Hematopoietic multipotent progenitor cell treated with erythropoietin and hydrocortisone succinate and interleukin-3 and kit ligand, for 15 days (in vitro differentiated cells): ENCODE measurements at regions not wholly inside any gene's neighbourhood (a gene's known extent, or its start where the extent isn't known, plus 50 kb on each side); places are given as distances from the start of the nearest gene placed in this dataset.
"Not testable (repeated sequence)": the region's sequence is repeated elsewhere in the genome, so short reads cannot be mapped to it uniquely, and the experiment has no call there.

Source experiments
- DNase-seq: peaks from one replicate; pipeline ENCODE4 v3.0.0-alpha.2; 2015; ENCODE audit warnings: low spot score

DNA sequence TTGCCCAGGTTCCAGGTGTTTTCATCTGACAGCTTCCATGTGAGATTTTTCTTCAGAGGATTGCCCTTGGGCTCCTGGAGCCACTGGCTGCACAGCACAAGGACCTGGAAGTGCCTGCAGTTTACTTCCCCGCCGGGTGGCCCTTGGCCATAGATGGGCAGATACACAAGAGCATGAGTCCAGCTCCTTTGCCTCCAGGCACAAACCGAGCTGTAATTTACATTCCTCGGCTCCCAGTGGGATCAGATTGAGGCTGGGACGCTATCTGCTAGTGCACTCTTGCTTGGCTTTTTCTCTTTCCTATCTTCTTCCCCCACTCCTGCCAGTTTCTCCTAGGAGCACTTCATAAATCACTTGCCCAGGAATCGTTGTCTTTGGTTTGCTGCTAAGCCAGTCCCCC is 85.4 kb upstream of the RALY start:
- DNase-seq, result no peak

DNA sequence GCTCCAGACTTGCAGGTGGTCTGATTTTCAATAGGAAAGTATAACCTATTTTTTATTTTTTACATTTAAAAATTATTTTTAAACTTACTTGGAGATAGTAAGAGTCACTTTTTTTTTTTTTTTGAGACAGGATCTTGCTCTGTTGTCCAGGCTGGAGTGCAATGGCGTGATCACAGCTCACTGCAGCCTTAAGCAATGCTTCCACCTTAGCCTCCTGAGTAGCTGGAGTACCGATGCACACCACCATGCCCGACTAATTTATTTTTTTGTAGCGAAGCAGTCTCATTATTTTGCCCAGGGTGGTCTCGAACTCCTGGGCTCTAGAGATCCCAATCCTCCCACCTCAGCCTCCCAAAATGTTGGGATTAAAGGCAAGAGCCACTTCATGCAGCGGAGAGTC is 84.8 kb upstream of the RALY start:
- DNase-seq, result no peak

DNA sequence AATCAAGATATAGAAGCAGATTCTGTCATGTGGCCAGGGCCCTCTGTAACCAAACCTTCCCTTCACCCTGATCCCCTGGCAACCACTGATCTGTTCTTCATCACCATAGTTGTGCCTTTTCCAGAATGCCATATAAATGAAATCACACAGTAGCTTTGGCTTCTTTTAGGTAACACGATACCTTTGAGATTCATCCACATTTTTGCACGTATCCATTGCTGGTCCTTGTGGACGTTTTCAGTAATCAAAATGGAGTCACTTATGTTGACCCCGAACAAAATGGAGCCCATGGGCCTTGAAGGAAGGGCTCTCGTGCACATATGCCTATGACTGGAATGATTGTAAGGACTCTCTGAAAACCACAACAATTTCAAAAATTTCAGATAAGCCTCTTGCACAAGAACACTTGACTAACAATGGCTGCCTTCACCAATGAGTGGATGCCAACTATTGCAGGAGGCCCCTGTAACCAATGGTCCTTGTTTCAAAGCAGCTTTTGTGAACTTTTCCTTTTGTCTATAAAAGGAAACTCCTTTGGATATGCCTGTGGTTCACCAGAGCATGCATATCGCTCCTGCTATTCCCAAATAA is 84.3 kb upstream of the RALY start:
- no peak for DNase-seq

DNA sequence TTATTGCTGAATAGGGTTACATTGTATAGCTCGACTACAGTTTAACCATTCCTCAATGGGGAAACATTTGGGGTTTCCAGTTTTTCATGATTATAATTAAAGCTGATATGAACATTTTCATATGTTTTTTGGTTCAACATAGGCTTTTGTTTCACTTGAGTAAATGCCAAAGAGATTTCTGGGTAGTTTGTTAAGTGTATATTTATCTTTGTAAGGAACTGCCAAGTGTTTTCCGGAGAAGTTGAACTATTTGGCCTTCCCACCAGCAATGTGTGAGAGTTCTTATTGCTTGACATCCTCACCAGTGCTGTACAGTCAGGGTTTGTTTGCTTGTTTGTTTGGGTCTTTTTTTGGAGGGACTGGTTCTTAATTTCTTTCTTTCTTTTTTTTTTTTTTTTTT is 83.7 kb upstream of the RALY start:
- no peak for DNase-seq

DNA sequence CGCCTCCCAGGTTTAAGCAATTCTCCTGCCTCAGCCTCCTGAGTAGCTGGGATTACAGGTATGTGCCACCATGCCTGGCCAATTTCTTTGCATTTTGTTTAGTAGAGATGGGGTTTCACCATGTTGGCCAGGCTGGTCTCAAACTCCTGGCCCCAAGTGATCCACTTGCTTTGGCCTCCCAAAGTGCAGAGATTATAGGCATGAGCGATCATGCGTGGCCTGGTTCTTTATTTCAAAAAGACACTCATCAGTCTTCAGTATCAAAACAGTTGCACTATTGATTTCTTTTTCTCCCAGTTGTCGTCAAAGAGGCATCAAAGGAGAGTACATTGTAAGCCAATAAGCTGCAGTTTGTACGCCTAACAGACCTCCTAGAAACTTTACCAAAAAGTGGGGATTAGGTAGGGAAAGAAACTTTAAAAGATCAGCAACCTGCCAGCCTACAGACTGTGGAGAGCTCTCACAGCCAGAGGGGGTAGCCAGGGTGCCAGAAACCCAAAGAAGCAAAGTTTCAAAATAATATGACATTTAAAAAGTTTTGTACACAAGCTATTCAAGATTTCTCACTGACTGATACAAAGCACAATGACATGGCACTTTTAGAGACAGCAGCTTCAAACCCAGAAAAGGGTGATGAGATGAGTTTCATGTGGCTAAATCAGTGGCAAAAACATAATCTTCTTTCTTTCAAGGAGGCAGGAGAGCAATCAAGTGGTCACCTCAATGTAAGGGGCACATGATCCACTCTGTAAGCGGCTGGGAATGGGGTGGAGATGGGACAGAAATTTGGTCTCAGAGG is 83.0 kb upstream of the RALY start:
- no peak for DNase-seq

DNA sequence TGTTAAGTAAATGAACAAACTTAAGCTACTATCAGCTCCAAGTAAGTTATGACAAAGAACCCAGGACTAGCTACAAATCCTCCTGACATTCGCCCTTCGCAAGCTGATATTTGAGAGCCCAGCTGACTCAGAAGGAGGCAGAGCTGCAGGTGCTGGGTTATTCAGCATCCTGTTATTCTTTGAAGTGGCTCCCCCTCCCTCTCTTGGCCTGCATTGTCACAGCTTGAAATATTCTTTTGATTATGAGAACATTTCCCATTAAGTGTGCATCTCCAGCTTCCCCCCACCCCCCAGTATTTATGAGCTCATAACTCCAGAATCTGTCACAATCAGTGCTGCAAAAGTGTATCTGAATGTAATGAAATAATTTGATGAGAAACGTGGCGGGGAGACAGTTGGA is 78.8 kb upstream of the RALY start:
- no peak for DNase-seq

DNA sequence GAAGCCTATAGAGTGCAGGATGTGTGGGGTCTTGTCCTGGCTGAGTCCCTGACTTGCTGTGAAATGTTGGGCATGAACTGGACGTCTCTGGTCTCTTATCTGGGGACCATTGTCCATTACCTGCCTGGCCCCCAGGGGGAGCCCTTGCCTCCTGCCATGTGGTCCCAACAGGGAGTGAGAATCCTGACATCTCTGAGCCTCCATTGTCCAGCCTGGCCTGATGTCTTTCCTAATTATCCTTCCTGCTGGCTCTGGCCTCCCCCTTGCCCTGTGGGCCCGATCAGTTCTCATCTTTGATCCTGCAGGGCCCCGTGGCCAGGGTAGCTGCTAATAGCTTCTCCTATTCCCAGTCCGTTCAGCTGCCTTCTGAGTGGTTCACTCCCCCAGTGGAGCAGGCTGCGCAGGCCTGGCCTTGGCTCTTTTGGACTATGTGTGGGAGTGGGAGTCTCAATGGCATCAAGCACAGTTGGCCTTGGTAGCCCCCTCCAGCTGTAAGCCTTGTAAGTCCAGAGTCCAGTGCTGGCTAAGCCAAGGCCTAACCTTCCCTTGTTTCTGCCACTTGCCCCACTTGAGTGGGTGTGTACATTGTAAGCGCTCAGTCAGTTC is 77.9 kb upstream of the RALY start:
- peak; percentile 64 for DNase-seq

DNA sequence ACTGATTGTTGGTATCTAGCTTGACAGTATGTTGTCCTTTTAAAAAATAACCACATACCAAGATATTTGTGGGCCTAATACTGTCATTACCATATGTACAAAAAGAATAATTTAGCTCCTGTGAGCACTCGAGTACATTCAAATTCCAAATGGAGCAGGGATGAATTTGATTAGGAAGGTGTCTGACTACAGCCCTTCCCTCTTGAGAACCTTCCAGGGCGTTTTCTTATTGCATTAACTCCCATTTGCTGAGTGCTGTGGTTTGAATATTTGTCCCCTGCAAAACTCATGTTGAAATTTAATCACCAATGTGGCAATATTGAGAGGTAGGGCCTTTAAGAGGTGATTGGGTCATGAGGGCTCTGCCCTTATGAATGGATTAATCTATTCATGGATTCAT is 76.9 kb upstream of the RALY start:
- no peak for DNase-seq

DNA sequence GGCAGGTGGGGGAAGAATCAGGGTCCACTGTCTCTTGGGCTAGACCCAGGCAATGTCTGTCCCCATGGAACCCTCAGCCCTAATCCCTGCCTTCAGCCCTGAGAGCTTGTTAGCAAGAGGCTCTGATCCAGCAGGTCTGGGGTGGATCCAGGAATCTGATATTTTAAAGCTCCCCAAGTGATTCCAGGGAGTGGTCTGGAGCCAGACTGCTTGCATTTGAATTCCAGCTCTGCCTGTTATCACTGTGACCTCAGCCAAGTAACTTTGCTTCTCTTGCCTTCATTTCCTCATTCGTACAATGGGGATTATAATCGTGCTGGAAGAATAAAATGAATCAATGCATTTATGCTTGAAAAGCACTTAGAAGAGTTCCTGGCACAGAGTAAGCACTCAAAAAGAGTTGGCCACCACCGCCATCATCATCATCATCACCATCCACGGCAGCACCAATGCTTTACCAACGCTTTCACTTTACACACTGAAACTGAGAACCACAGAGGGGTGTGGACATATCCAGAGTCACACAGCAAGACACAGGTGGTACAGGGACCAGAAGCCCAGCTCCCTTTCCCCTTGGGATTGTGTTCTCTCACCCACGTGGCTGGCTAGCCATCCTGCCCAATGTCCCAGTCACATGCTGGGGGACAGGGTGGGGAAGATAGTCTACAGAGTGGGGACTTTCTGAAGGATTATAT is 75.7 kb upstream of the RALY start:
- no peak for DNase-seq

DNA sequence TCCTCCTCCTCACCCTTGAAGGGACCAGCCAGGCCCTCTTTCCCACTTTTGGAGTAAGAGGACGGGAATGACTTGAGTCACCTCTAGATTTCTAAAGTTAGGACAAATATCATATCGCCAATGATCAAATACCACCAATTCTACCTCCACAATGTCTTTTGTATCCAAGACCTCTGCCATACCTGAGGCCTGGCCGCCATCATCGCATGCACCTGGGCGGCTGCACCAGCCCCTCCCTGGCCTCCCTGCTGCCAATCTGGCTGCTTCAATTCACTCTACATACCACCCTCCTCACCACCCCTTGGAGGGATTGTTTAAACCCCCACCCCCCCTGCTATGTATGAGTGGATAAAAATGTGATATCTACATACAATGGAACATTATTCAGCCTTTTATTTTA is 75.0 kb upstream of the RALY start:
- no peak for DNase-seq

DNA sequence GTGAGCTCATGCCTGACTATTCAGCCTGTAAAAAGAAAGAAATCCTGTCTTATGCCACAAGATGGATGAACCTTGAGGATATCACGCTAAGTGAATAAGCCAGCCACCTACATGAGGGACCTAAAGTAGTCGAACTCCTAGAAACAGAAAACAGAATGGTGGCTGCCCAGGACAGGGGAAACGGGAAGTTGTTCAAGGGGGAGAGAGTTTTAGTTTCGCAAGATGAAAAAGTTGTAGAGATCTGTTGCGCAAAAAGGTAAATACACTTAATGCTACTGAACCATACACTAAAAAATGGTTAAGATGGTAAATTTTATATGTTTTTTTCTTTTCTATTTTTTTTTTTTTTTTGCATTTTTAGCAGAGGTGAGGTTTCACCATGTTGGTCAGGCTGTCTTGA is 74.1 kb upstream of the RALY start:
- no peak for DNase-seq

DNA sequence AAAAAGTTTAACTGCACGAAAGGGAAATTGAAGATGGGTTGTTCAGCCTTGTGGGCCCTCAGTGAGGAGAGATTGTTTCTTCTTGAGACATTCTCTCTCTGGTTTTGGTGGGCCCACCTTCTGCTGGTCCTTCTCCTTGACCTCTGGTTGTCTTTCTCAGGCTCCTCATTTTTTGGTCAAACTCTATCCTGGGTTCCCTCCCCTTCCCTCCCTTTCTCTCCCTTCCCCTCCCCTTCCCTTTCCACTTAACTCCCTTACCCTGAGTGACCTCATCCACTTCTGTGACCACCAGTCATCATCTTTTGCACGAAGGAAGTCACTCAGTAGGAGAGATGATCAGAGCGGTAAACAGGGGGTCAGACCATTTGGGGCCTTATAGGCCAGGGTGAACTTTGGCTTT is 71.5 kb upstream of the RALY start:
- DNase-seq, result no peak

DNA sequence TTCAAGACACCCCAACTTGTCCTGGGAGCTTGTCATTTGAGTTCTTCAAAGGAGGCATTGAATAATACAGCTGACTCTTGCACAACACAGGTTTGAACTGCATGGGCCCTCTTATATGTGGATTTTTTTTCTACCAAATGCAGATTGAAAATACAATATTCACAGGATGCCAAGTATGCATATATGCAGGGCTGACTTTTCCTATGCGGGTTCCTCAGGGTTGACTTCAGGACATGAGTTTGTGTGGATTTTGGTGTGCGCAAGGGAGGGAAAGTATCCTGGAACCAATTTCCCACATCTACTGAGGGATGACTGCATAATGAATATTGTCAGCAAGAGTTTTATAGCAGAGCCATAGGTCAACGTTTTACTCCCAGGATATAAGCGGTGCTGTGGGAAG is 70.0 kb upstream of the RALY start:
- no peak for DNase-seq

DNA sequence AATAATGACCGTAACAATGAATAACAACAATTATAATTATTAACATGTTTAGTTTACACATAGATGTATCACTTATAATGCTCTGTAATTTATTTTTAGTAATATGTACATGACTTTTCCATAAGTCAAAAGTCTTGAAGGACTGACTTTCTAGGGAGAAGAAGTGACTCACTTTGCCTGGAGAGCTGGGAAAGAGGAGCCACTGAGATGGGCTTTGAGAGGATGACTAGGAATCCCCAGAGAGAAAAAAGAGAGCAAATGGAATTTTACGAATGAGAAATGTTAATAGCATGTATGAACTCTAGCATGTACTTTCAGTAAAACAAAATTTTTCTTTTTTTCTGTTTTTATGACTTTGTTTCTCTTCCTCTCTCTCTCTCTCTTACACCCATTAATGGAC is 67.8 kb upstream of the RALY start:
- DNase-seq, result no peak

DNA sequence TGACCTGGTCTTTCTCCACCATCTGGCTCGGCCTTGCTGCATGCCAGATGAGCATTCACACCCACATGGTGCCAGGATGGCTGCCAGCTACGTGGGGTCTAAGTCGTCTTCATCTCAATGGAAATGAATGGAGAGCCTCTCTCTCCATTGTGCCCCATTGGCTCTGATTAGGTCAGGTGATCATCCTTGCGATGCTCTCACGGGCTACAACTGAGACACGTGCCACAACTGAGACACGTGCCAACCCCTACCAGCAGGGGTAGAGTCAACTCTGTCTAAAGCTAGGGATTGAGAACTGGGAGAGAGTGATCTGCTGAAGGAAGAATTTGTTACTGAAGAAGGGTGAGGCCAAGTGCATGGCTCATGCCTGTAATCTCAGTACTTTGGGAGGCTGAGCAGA is 67.3 kb upstream of the RALY start:
- DNase-seq, result no peak

DNA sequence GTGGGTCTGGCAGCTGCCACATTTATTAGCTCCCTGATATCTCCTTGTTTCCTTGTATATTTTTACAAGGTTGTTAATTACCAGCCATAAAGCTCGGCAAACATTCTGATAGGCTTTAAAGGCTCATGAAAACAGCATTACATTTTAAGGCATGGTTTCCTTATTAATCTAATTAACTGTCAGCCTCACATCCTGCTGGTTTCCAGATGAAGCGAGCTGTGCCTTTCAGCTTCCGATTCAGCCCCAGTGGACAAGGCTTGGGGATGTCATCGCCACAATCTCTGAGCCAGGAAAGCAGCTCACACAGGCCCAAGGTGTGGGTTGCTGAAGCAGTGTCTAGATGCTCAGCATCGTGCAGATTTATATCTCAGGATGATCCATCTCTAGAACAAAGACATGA is 66.0 kb upstream of the RALY start:
- no peak for DNase-seq

DNA sequence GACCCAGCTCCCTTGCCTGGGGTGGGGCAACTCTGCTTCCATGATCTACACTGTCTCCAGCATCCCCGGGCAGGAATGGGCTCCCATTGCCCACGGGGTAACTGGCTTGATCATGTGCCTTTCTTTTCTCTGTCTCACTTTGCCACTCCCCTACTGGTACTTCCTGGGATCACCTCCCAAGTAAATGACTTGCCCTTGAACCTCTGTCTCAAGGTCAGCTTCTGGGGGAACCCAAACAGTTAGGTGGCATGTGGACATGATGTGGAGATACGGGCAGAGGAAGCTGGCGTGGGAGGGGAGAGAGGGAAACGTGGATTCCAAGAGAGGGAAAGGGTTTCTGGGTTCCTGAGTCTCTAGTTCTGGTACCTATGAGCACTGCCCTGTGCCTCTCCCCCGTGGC is 63.8 kb upstream of the RALY start:
- DNase-seq, result no peak

DNA sequence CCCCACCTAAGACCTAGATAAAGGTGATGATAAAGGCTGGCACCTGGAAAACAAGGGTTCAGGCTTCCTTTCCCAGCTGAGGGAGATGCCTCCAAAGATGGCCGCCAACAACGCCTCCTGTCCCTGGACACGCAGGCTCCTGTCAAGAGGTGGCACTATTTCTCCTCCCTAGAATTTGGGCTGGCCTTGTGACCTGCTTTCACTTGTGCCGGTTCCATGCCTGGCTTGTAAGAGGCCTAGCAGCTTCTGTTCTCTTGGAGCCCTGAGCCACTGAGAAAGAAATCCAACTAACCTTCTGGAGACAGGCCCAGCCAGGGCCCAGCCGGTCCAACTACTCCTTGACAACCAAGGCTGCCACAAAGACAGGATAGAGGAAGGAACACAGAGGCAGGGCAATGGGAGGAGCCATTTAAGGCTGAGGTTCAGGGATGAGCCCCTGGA is 60.2 kb upstream of the RALY start:
- peak; percentile 69 for DNase-seq

DNA sequence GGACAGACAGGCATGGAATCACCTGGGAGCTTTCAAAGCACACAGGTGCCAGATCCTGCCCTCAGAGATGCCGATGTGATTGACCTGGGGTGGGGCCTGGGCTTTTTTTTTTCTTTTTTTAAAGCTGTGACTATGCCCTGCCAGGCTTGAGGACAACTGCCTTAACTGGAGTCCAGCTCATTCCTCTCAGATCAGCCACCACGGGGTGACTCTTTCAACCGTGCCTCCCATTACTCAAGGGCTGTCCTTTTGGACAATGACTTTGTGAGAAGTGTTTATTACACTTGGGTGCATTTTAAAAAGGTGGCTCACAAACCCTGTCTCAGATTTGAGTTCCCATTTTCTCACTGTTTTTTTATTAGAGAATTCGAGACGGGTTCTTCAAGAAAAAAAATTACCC is 57.1 kb upstream of the RALY start:
- no peak for DNase-seq

DNA sequence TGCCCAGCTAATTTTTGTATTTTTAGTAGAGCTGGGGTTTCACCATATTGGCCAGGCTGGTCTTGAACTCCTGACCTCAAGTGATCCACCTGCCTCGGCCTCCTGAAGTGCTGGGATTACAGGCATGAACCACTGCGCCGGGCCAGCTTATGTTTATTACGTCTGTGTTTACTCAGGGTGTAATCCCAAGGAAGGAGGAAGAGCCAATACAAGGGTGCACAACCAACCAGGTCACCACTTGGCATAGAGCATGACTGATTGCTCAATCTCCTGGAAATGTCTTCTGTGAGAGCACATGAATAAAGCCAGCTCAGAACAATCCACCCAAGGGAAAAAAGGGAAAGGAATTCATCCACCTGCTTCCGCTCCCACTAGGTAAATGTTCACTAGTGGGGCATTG is 54.7 kb upstream of the RALY start:
- not testable (repeated sequence) for DNase-seq

DNA sequence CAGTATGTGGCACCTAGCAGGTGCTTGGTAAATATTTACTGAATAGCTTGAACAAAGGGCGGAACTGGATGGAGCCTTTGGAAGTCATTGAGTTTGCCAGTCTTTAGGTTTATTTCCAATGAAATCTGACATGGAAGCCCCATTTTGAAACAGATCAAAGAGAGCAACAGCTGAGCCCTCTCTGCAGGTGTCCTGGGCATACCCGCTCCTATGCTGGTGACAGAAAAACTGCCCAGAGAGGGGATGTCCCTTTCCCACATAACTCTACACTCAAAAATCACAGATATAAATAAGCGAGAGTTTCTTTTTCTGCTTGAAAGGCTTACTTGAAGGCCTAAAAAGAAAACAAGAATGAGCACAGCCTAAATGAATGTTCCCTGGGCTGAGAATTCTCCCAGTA is 53.0 kb upstream of the RALY start:
- DNase-seq, result no peak
